HUES6 (cell line): ENCODE measurements at regions not wholly inside any gene's neighbourhood (a gene's known extent, or its start where the extent isn't known, plus 50 kb on each side); places are given as distances from the start of the nearest gene placed in this dataset.

Experiments
- H3K27ac ChIP-seq: 2 replicates; pipeline ENCODE4 v1.7.0; 2013; ENCODE audit warnings: low read depth, mild to moderate bottlenecking, low read length, inconsistent platforms
- H3K27me3 ChIP-seq: 2 replicates; pipeline ENCODE4 v1.6.1; 2013; ENCODE audit warnings: low read length; ENCODE audit not compliant: control insufficient read depth, insufficient read depth
- H3K36me3 ChIP-seq: 2 replicates; pipeline ENCODE4 v1.6.1; 2013; ENCODE audit warnings: low read length; ENCODE audit not compliant: control insufficient read depth, insufficient read depth
- H3K4me1 ChIP-seq: 2 replicates; pipeline ENCODE4 v1.6.1; 2013; ENCODE audit warnings: low read length; ENCODE audit not compliant: control insufficient read depth, insufficient read depth
- H3K4me3 ChIP-seq: 2 replicates; pipeline ENCODE4 v1.5.1; 2013; ENCODE audit warnings: low read depth, low read length
- H3K9ac ChIP-seq: one replicate; pipeline ENCODE4 v1.6.1; 2013; ENCODE audit warnings: mild to moderate bottlenecking, low read length
- H3K9me3 ChIP-seq: 2 replicates; pipeline ENCODE4 v1.6.1; 2013; ENCODE audit warnings: low read depth, low read length; ENCODE audit not compliant: control insufficient read depth, insufficient read depth

GRCh38 chr5:174827558-174827957 lies 103.2 kb downstream of the MSX2 start:
- no peaks in the 10 kb centered on the region; the same call in 1 of the 2 replicates for H3K27me3 ChIP-seq

GRCh38 chr5:174825587-174825986 lies 101.2 kb downstream of the MSX2 start:
- no peaks in the 10 kb centered on the region; the same call in 1 of the 2 replicates for H3K27me3 ChIP-seq
- H3K9ac ChIP-seq, result no peak overlapping the region
- peaks cover 3% of the 10 kb centered on the region; the same call in 1 of the 2 replicates for H3K4me1 ChIP-seq
- H3K36me3 ChIP-seq, result no peaks in the 10 kb centered on the region
- H3K9me3 ChIP-seq, result no peaks in the 10 kb centered on the region
- no peak overlapping the region for H3K27ac ChIP-seq
- H3K4me3 ChIP-seq, result no peak overlapping the region

More at GRCh38 chr5:174827558-174827957, 103.2 kb downstream of the MSX2 start:
- Histone ChIP-seq H3K4me1 (peaks cover 7% of the 10 kb centered on the region), H3K27ac (no peak overlapping the region), H3K9ac (no peak overlapping the region), H3K36me3 (no peaks in the 10 kb centered on the region), H3K4me3 (no peak overlapping the region), H3K9me3 (no peaks in the 10 kb centered on the region)

GRCh38 chr5:174818430-174818829 lies 94.0 kb downstream of the MSX2 start:
- Histone ChIP-seq H3K27ac (no peak overlapping the region), H3K9me3 (no peaks in the 10 kb centered on the region), H3K4me1 (no peaks in the 10 kb centered on the region), H3K9ac (no peak overlapping the region), H3K27me3 (no peaks in the 10 kb centered on the region), H3K36me3 (no peaks in the 10 kb centered on the region), H3K4me3 (no peak overlapping the region)

- H3K27ac ChIP-seq, result no peak overlapping the region
Observed at GRCh38 chr5:174817610-174818009, 93.2 kb downstream of the MSX2 start.

GRCh38 chr5:174816858-174817257 lies 92.5 kb downstream of the MSX2 start:
- no peaks in the 10 kb centered on the region for H3K4me1 ChIP-seq
- H3K27ac ChIP-seq, result no peak overlapping the region
- no peak overlapping the region for H3K4me3 ChIP-seq
- no peaks in the 10 kb centered on the region for H3K36me3 ChIP-seq
- no peaks in the 10 kb centered on the region for H3K27me3 ChIP-seq
- no peak overlapping the region for H3K9ac ChIP-seq
- no peaks in the 10 kb centered on the region for H3K9me3 ChIP-seq

More at GRCh38 chr5:174817610-174818009, 93.2 kb downstream of the MSX2 start:
- Histone ChIP-seq H3K4me3 (no peak overlapping the region), H3K27me3 (no peaks in the 10 kb centered on the region), H3K9ac (no peak overlapping the region), H3K9me3 (no peaks in the 10 kb centered on the region), H3K36me3 (no peaks in the 10 kb centered on the region), H3K4me1 (no peaks in the 10 kb centered on the region)

GRCh38 chr5:174811438-174811837 lies 87.1 kb downstream of the MSX2 start:
- Histone ChIP-seq H3K27me3 (no peaks in the 10 kb centered on the region), H3K4me3 (no peak overlapping the region), H3K9me3 (no peaks in the 10 kb centered on the region), H3K27ac (no peak overlapping the region), H3K9ac (no peak overlapping the region), H3K4me1 (peaks cover 6% of the 10 kb centered on the region; the same call in 1 of the 2 replicates), H3K36me3 (no peaks in the 10 kb centered on the region)

- no peak overlapping the region for H3K4me3 ChIP-seq
Observed at GRCh38 chr5:174810796-174811195, 86.4 kb downstream of the MSX2 start.

GRCh38 chr5:174807471-174807870 lies 83.1 kb downstream of the MSX2 start:
- no peak overlapping the region for H3K9ac ChIP-seq
- peaks cover 10% of the 10 kb centered on the region; the same call in 1 of the 2 replicates for H3K9me3 ChIP-seq
- no peak overlapping the region for H3K4me3 ChIP-seq
- H3K4me1 ChIP-seq, result peaks cover 6% of the 10 kb centered on the region; the same call in 1 of the 2 replicates
- no peaks in the 10 kb centered on the region for H3K27me3 ChIP-seq
- H3K27ac ChIP-seq, result no peak overlapping the region
- H3K36me3 ChIP-seq, result no peaks in the 10 kb centered on the region

More at GRCh38 chr5:174810796-174811195, 86.4 kb downstream of the MSX2 start:
- Histone ChIP-seq H3K4me1 (peaks cover 6% of the 10 kb centered on the region; the same call in 1 of the 2 replicates), H3K9me3 (0 out of 2 replicates have a peak, but pooled peaks cover under 1% of the 10 kb centered on the region), H3K27ac (no peak overlapping the region), H3K9ac (no peak overlapping the region), H3K36me3 (no peaks in the 10 kb centered on the region), H3K27me3 (no peaks in the 10 kb centered on the region)

GRCh38 chr5:174806729-174807128 lies 82.3 kb downstream of the MSX2 start:
- Histone ChIP-seq H3K27me3 (no peaks in the 10 kb centered on the region), H3K4me1 (peaks cover 6% of the 10 kb centered on the region; the same call in 1 of the 2 replicates), H3K9ac (no peak overlapping the region)

GRCh38 chr5:174801798-174802197 lies 77.4 kb downstream of the MSX2 start:
- H3K4me1 ChIP-seq, result no peaks in the 10 kb centered on the region
- no peaks in the 10 kb centered on the region for H3K27me3 ChIP-seq
- peaks cover 10% of the 10 kb centered on the region; the same call in 1 of the 2 replicates for H3K9me3 ChIP-seq
- H3K4me3 ChIP-seq, result no peak overlapping the region
- no peak overlapping the region for H3K27ac ChIP-seq
- H3K9ac ChIP-seq, result no peak overlapping the region
- H3K36me3 ChIP-seq, result no peaks in the 10 kb centered on the region

More at GRCh38 chr5:174806729-174807128, 82.3 kb downstream of the MSX2 start:
- Histone ChIP-seq H3K9me3 (peaks cover 10% of the 10 kb centered on the region; the same call in 1 of the 2 replicates), H3K4me3 (no peak overlapping the region), H3K36me3 (no peaks in the 10 kb centered on the region), H3K27ac (no peak overlapping the region)

- Histone ChIP-seq H3K4me3 (no peak overlapping the region), H3K27ac (no peak overlapping the region), H3K27me3 (no peaks in the 10 kb centered on the region), H3K9me3 (peaks cover 6% of the 10 kb centered on the region; the same call in 1 of the 2 replicates), H3K9ac (no peak overlapping the region), H3K4me1 (peaks cover 4% of the 10 kb centered on the region), H3K36me3 (no peaks in the 10 kb centered on the region)
Observed at GRCh38 chr5:174800435-174800834, 76.1 kb downstream of the MSX2 start.
